Left ventricle myocardium inferior (tissue), 1 donor: ENCODE measurements at regions not wholly inside any gene's neighbourhood (a gene's known extent, or its start where the extent isn't known, plus 50 kb on each side); places are given as distances from the start of the nearest gene placed in this dataset.

Experiments used
- DNase-seq: peaks from one replicate; pipeline ENCODE4 v3.0.0-alpha.2; 2020
- H3K27ac ChIP-seq: fragments of 200-600 bp; replicated peaks from 2 replicates; pipeline ENCODE4 v1.8.0; 2021
- H3K27me3 ChIP-seq: fragments of 200-600 bp; 2 replicates; pipeline ENCODE4 v1.8.0; 2021; ENCODE audit warnings: low read depth
- H3K36me3 ChIP-seq: fragments of 200-600 bp; 2 replicates; pipeline ENCODE4 v1.8.0; 2021
- H3K4me1 ChIP-seq: fragments of 200-600 bp; 2 replicates; pipeline ENCODE4 v1.8.0; 2021
- H3K4me3 ChIP-seq: fragments of 200-600 bp; 2 replicates; pipeline ENCODE4 v1.8.0; 2021; ENCODE audit warnings: mild to moderate bottlenecking, moderate library complexity
- H3K9me3 ChIP-seq: fragments of 200-600 bp; replicated peaks from 2 replicates; pipeline ENCODE4 v1.8.0; 2021
- CTCF ChIP-seq: fragments of 200-600 bp; IDR thresholded peaks from 2 replicates; pipeline ENCODE4 v1.8.0; 2021; ENCODE audit warnings: antibody characterized with exemption, mild to moderate bottlenecking, borderline replicate concordance
- intact Hi-C: fragments of 100-400 bp; cut with micrococcal nuclease; formaldehyde crosslinking; loops from one replicate; pipeline ENCODE4 v1.11.0; 2022
- donor health status: DM: no; HTN: yes; CAD: no; lungs with severe emphysema.

DNA sequence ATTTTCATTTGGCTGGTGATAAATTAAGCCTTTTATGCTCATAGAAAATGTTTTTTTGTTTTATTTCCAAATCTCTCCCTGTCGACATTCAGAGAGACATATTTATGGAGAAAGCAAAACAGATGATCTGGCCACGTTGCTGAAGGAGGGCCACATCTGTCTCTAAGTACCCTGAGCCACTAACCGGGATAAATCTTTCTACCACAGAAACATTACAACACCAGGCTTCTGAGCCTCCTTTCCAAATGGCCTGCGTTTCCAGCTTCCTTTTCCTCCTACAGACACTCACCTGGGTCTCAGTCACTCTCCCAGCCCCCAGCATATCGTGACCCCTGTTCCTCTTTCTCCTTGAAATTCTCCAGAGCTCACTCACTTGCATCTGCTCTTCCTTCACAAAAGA is 161.0 kb downstream of the ARRDC4 start:
- intact Hi-C loops = no loop called here
- no peaks in the 10 kb centered on the region for H3K36me3 ChIP-seq
- H3K27me3 ChIP-seq = peaks cover 20% of the 10 kb centered on the region
- DNase-seq = no peak
- H3K27ac ChIP-seq = no peak overlapping the region
- H3K4me1 ChIP-seq = no peaks in the 10 kb centered on the region
- no peak overlapping the region for H3K4me3 ChIP-seq
- TF ChIP-seq CTCF = no peak
- H3K9me3 ChIP-seq = no peaks in the 10 kb centered on the region

DNA sequence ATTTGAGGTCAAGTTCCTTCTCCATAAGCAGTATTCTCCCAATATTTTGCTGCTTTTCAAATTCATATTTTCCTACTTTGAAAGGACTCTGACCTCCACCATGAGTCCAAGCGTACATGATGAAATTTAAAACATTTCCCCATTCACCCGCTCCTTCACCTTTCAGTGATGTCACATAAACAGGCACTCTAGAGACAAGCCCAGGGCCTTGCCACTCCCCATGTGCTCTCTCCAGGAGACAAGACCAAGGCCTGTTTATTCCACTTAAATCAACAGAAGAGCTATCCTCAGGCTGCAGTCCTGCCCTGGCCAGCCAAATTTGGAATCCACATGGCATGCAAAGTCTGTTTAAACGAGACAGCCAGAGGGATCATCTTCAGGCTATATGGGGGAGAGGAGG is 161.5 kb downstream of the ARRDC4 start:
- TF ChIP-seq CTCF = no peak
- Histone ChIP-seq H3K27me3 (peaks cover 20% of the 10 kb centered on the region), H3K9me3 (no peaks in the 10 kb centered on the region), H3K4me1 (no peaks in the 10 kb centered on the region), H3K27ac (no peak overlapping the region), H3K4me3 (no peak overlapping the region), H3K36me3 (no peaks in the 10 kb centered on the region)
- intact Hi-C loops = no loop called here
- DNase-seq = no peak

DNA sequence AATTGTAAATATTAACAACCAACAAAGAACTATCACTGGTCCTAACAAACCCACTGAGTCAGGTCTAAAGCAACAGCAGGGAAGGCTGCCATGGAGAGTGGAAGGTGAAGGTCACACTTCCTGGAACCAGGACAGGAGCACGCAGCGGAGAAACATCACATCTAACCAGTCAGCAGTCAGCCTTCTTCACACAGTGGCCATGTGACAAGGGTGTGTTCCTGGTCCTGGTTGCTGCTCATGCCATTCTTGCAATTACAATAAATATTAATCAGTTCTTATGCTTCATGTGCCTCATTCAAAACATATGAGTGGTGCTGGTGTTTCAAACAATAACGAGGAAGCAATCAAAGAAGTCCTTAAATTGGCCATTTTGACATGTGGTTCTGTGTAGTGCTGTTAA is 162.8 kb downstream of the ARRDC4 start:
- no peak for DNase-seq
- TF ChIP-seq CTCF = no peak
- Histone ChIP-seq H3K36me3 (no peaks in the 10 kb centered on the region), H3K27me3 (peaks cover 27% of the 10 kb centered on the region), H3K4me3 (no peak overlapping the region), H3K4me1 (no peaks in the 10 kb centered on the region), H3K27ac (no peak overlapping the region), H3K9me3 (no peaks in the 10 kb centered on the region)
- intact Hi-C loops = no loop called here

GRCh38 chr15:98123834-98124233 is 163.3 kb downstream of the ARRDC4 start:
- Histone ChIP-seq H3K9me3 (no peaks in the 10 kb centered on the region), H3K4me1 (no peaks in the 10 kb centered on the region), H3K27me3 (peaks cover 27% of the 10 kb centered on the region), H3K4me3 (no peak overlapping the region), H3K27ac (no peak overlapping the region), H3K36me3 (no peaks in the 10 kb centered on the region)
- intact Hi-C loops = no loop called here
- TF ChIP-seq CTCF = no peak
- DNase-seq = no peak

DNA sequence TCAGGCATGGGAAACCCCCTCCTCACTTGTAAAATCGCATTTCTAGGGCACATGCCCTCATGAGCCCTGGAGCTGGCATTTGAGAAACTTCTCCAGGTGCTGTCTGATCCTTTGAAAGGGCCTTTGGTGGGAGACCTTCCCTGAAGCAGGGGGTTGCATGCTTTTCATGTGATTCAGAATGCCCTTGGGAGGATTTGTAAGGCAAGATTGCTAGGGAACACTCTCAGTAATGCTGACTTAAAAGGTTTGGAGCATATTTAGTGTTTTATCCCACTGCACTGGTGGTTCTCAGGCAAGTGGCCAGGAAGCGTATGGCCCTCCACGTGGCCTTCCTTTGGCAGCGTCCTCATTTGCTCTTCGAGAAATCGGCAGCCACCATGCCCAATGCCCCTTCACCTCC is 164.1 kb downstream of the ARRDC4 start:
- Histone ChIP-seq H3K4me1 (no peaks in the 10 kb centered on the region), H3K27me3 (peaks cover 27% of the 10 kb centered on the region), H3K36me3 (no peaks in the 10 kb centered on the region), H3K9me3 (no peaks in the 10 kb centered on the region), H3K27ac (no peak overlapping the region), H3K4me3 (no peak overlapping the region)
- intact Hi-C loops = no loop called here
- no peak for DNase-seq
- no peak for TF ChIP-seq CTCF
